Caco-2 (cell line): ENCODE measurements at regions not wholly inside any gene's neighbourhood (a gene's known extent, or its start where the extent isn't known, plus 50 kb on each side); places are given as distances from the start of the nearest gene placed in this dataset.

Experiments used
- BruUV-seq: library from RNA; stranded (reverse); fragments of 400-500 nt; replicated peaks from 2 replicates; lab custom pipeline; 2021; lab: Mats Ljungman, UMichigan
- CTCF ChIA-PET: fragments of 300-600 bp; sonication (Branson Sonifier 250); formaldehyde crosslinking; loops from one replicate; lab custom pipeline; 2022; ENCODE audit warnings: antibody characterized with exemption; lab: Charles Lee
- POLR2A ChIA-PET: fragments of 300-600 bp; sonication (Branson Sonifier 250); formaldehyde crosslinking; loops from one replicate; lab custom pipeline; 2022; ENCODE audit warnings: antibody characterized with exemption; lab: Charles Lee
- DNase-seq, 2 experiments: peaks; one replicate each; pipeline versions ENCODE4 v3.0.0 to v3.0.0-alpha.2; 2020 to 2022
- H3K27me3 ChIP-seq: replicated peaks from 2 replicates; pipeline ENCODE4 v1.6.0; 2011; ENCODE audit warnings: low read length; ENCODE audit not compliant: control insufficient read depth, insufficient read depth
- H3K36me3 ChIP-seq: 2 replicates; pipeline ENCODE4 v1.5.1; 2011; ENCODE audit warnings: low read length; ENCODE audit not compliant: control insufficient read depth, insufficient read depth
- H3K4me1 ChIP-seq: fragments of 250-450 bp; sonication (Bioruptor Pico); 2 replicates; pipeline ENCODE4 v1.5.1; 2020; ENCODE audit warnings: mild to moderate bottlenecking
- H3K4me3 ChIP-seq: 2 replicates; pipeline ENCODE4 v1.5.1; 2011; ENCODE audit warnings: low read depth, mild to moderate bottlenecking, control low read depth, low read length
- H3K9me3 ChIP-seq: fragments of 250-450 bp; sonication (Bioruptor Pico); 2 replicates; pipeline ENCODE4 v1.5.1; 2020; ENCODE audit warnings: mild to moderate bottlenecking, moderate library complexity
- H3K27ac Mint-ChIP-seq: one replicate; pipeline ENCODE4 v1.8.0; 2022; ENCODE audit warnings: mixed read lengths; ENCODE audit not compliant: unreplicated experiment
- H3K27me3 Mint-ChIP-seq: one replicate; pipeline ENCODE4 v1.8.0; 2022; ENCODE audit warnings: mixed read lengths; ENCODE audit not compliant: insufficient read depth, unreplicated experiment
- H3K36me3 Mint-ChIP-seq: one replicate; pipeline ENCODE4 v1.8.0; 2022; ENCODE audit warnings: mild to moderate bottlenecking, mixed read lengths; ENCODE audit not compliant: insufficient read depth, unreplicated experiment
- H3K4me1 Mint-ChIP-seq: one replicate; pipeline ENCODE4 v1.8.0; 2022; ENCODE audit warnings: low read depth, mixed read lengths; ENCODE audit not compliant: unreplicated experiment
- H3K4me3 Mint-ChIP-seq: one replicate; pipeline ENCODE4 v1.8.0; 2022; ENCODE audit warnings: mild to moderate bottlenecking, moderate library complexity, mixed read lengths; ENCODE audit not compliant: unreplicated experiment
- H3K9me3 Mint-ChIP-seq: one replicate; pipeline ENCODE4 v1.8.0; 2022; ENCODE audit warnings: mixed read lengths; ENCODE audit not compliant: unreplicated experiment
- intact Hi-C: fragments of 100-400 bp; cut with micrococcal nuclease; formaldehyde crosslinking; loops from one replicate; pipeline ENCODE4 v1.10.0; 2022; ENCODE audit not compliant: unreplicated experiment
- TF ChIP-seq, protein P1 (sequence below), 2 experiments: fragments of 200-600 bp in 1 of 2; IDR thresholded peaks; 1 replicate in 1 of 2; 2 replicates in 1 of 2; pipeline versions ENCODE4 v1.5.1 to v1.8.0; 2011 to 2022; ENCODE audit warnings: antibody characterized with exemption in 1 of 2, control low read depth in 1 of 2, inconsistent platforms in 1 of 2, low read depth in 1 of 2, low read length in 1 of 2, mild to moderate bottlenecking in 1 of 2, moderate library complexity in 1 of 2; ENCODE audit not compliant: insufficient read depth in 1 of 2, severe bottlenecking in 1 of 2, unreplicated experiment in 1 of 2

DNA sequence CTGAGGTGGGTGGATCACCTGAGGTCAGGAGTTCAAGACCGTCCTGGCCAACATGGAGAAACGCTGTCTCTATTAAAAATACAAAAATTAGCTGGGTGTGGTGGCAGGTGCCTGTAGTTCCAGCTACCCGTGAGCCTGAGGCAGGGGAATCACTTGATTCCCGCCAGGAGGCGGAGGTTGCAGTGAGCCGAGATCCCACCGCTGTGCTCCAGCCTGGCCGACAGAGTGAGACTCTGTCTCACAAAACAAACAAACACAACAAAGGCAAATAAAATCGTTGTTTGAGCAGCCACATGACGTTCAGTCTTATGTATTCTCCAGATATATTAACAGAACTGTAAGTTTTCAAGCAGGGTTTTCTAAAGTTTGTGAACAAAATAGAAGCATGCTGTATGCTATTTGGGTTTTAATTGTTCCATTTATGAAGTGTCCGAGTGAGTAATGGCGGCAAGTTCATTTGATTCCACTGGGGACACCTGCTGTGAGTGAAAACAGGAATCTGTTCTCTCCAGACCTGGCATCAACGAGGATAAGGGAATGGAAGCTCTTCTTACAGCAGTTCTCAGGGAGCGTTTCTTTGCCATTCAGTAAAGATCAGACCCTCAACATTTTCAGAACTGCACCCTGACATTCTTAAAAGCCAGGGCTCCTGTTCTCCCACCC is 122.5 kb upstream of the PITRM1 start:
- CTCF ChIA-PET, result interaction anchor here (0.7 kb wide), 1 partner anchor 52 kb away, joined by 3 read pairs; no protein-coding TSS in a partner anchor
- H3K36me3 ChIP-seq, result no peaks in the 10 kb centered on the region
- BruUV-seq, result no TSS peak
- Mint-ChIP-seq H3K4me3 (no peak overlapping the region), H3K27ac (no peak overlapping the region), H3K27me3 (peaks cover 11% of the 10 kb centered on the region), H3K36me3 (no peaks in the 10 kb centered on the region), H3K9me3 (no peaks in the 10 kb centered on the region), H3K4me1 (no peaks in the 10 kb centered on the region)
- POLR2A ChIA-PET, result no interaction called here
- intact Hi-C loops, result no loop called here
- TF ChIP-seq, protein P1, sequence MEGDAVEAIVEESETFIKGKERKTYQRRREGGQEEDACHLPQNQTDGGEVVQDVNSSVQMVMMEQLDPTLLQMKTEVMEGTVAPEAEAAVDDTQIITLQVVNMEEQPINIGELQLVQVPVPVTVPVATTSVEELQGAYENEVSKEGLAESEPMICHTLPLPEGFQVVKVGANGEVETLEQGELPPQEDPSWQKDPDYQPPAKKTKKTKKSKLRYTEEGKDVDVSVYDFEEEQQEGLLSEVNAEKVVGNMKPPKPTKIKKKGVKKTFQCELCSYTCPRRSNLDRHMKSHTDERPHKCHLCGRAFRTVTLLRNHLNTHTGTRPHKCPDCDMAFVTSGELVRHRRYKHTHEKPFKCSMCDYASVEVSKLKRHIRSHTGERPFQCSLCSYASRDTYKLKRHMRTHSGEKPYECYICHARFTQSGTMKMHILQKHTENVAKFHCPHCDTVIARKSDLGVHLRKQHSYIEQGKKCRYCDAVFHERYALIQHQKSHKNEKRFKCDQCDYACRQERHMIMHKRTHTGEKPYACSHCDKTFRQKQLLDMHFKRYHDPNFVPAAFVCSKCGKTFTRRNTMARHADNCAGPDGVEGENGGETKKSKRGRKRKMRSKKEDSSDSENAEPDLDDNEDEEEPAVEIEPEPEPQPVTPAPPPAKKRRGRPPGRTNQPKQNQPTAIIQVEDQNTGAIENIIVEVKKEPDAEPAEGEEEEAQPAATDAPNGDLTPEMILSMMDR (IDR thresholded peaks at IDR 0.05; ENCODE audit: insufficient read depth in 1 of 2, low read depth in 1 of 2, low read length in 1 of 2, severe bottlenecking in 1 of 2, unreplicated experiment in 1 of 2), result no peak
- H3K27me3 ChIP-seq, result no peaks in the 10 kb centered on the region
- no peaks in the 10 kb centered on the region for H3K4me1 ChIP-seq
- no peaks in the 10 kb centered on the region for H3K9me3 ChIP-seq
- DNase-seq, result no peak
- H3K4me3 ChIP-seq, result no peak overlapping the region

DNA sequence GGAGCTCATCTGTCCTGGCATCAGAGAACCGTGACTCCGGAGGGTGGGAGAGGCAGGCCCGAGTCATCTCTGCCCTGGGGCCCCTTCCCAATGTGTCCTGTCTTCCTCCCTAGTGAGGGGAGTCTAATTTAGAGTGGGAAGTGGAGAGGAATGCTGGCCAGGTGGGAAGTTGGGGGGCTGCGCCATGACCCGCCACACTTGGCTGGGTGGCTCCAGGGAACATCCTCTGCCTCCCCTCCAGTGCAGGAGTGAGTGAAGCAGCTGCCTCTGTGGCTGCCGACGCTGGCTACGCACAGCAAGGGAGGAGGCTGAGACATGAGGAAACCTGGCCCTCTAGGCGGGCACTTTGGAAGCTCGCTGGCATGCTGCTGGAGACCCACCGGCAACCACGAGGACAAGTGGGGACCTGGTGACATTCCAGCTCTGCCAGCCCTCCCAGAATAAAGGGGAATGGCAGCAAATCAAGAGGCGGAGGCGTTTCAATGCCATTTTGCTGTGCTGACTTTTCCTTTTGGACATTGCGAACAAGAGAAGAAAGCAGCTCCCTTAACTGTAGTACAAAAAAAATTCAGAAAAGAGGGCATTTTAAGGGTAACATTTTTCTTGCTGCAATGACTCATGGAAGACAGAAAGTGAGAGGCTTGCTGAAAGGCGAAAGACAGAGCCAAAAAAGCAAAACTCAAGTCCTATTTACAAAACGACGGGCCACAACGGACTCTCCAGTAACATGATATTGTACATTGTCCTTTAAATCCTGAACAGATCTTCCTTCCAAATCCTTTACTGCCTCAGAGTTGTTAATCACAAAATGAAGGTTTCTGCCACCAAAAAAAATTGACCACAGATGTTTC is 121.2 kb upstream of the PITRM1 start:
- no peaks in the 10 kb centered on the region for H3K4me1 ChIP-seq
- no peak for DNase-seq
- ChIA-PET CTCF (no interaction called here), POLR2A (interaction anchor here (0.7 kb wide), 1 partner anchor 446 kb away, joined by 9 read pairs; no protein-coding TSS in a partner anchor)
- H3K27ac Mint-ChIP-seq, result no peak overlapping the region
- BruUV-seq, result no TSS peak
- H3K27me3 ChIP-seq, result no peaks in the 10 kb centered on the region
- H3K4me3 ChIP-seq, result no peak overlapping the region
- no peaks in the 10 kb centered on the region for H3K4me1 Mint-ChIP-seq
- H3K36me3 Mint-ChIP-seq, result no peaks in the 10 kb centered on the region
- no peaks in the 10 kb centered on the region for H3K9me3 Mint-ChIP-seq
- H3K27me3 Mint-ChIP-seq, result peaks cover 13% of the 10 kb centered on the region
- TF ChIP-seq, protein P1 (IDR thresholded peaks at IDR 0.05; ENCODE audit: insufficient read depth in 1 of 2, low read depth in 1 of 2, low read length in 1 of 2, severe bottlenecking in 1 of 2, unreplicated experiment in 1 of 2), result no peak
- H3K36me3 ChIP-seq, result no peaks in the 10 kb centered on the region
- H3K4me3 Mint-ChIP-seq, result no peak overlapping the region
- intact Hi-C loops, result no loop called here
- H3K9me3 ChIP-seq, result no peaks in the 10 kb centered on the region

DNA sequence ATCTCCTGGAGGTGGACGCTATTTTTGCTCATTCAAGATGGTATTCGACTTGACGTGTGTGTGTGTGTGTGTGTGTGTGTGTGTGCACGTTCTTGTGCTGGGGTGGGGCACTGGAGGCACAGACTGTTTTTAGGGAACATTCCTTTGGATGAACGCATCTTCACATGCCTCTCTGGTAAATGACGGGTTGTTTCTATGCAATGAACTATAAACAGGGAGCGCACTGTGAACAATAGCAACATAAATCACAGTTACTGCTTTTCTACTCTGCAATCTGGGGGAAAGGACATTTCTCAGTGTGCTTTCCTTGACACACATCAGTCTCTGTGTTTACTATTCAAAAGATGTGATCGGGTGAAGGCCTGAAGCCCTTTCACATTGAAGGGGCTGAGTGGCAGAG is 120.1 kb upstream of the PITRM1 start:
- ChIA-PET CTCF (interaction anchor here (0.9 kb wide), 1 partner anchor 1219 kb away, joined by 4 read pairs; no protein-coding TSS in a partner anchor), POLR2A (no interaction called here)
- H3K4me1 Mint-ChIP-seq, result no peaks in the 10 kb centered on the region
- no peak overlapping the region for H3K27ac Mint-ChIP-seq
- no TSS peak for BruUV-seq
- Histone ChIP-seq H3K36me3 (no peaks in the 10 kb centered on the region), H3K27me3 (peaks cover 2% of the 10 kb centered on the region; the same call in 1 of the 2 replicates), H3K9me3 (no peaks in the 10 kb centered on the region), H3K4me1 (peaks cover 2% of the 10 kb centered on the region; the same call in 1 of the 2 replicates), H3K4me3 (no peak overlapping the region)
- no peaks in the 10 kb centered on the region for H3K36me3 Mint-ChIP-seq
- no peak for DNase-seq
- H3K27me3 Mint-ChIP-seq, result peaks cover 21% of the 10 kb centered on the region
- H3K4me3 Mint-ChIP-seq, result no peak overlapping the region
- intact Hi-C loops, result no loop called here
- TF ChIP-seq, protein P1 (IDR thresholded peaks at IDR 0.05; ENCODE audit: insufficient read depth in 1 of 2, low read depth in 1 of 2, low read length in 1 of 2, severe bottlenecking in 1 of 2, unreplicated experiment in 1 of 2), result no peak
- H3K9me3 Mint-ChIP-seq, result no peaks in the 10 kb centered on the region
